Astrocyte (in vitro differentiated cells and primary cell): ENCODE measurements at regions not wholly inside any gene's neighbourhood (a gene's known extent, or its start where the extent isn't known, plus 50 kb on each side); places are given as distances from the start of the nearest gene placed in this dataset.

ENCODE experiments used
- CTCF ChIP-seq: IDR thresholded peaks from 2 replicates; pipeline ENCODE4 v1.5.1; 2011; ENCODE audit warnings: low read depth, mild to moderate bottlenecking, inconsistent platforms, low read length, moderate library complexity; ENCODE audit not compliant: insufficient read depth
- EZH2 ChIP-seq: IDR thresholded peaks from 2 replicates; pipeline ENCODE4 v1.6.1; 2012; ENCODE audit warnings: mild to moderate bottlenecking, low read length, inconsistent platforms; ENCODE audit not compliant: insufficient read depth

GRCh38 chr5:143533978-143534760 is 130.7 kb upstream of the NR3C1 start:
- TF ChIP-seq EZH2, result no peak
- no peak for TF ChIP-seq CTCF
